HG02610 (cell line): ENCODE measurements at regions not wholly inside any gene's neighbourhood (a gene's known extent, or its start where the extent isn't known, plus 50 kb on each side); places are given as distances from the start of the nearest gene placed in this dataset.
"Not testable (repeated sequence)": the region's sequence is repeated elsewhere in the genome, so short reads cannot be mapped to it uniquely, and the experiment has no call there.

Experiments
- ATAC-seq: cut with Tn5 transposase; IDR thresholded peaks from one replicate; pipeline ENCODE4 v1.9.1; 2021; ENCODE audit warnings: mild to moderate bottlenecking, moderate library complexity; ENCODE audit not compliant: unreplicated experiment

DNA sequence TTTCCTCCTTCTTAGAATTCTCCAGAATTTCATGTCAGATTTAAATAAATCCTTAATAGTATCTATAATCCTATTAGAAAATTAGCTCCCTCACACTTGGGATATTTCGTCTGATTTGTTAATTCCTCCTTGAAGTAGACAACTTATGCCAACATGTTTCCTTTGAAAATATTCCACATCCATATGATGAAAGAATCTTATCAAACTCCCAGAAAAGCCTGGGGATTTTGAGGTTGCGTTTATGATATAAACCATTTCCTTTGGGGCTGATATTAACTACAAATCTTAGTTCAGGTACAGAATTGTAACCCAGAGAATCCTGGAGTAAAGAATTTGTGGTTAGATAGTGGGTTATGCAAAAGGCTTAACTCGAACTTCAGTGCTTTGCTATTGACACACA is 2373.8 kb upstream of the ACO1 start:
- ATAC-seq, result no peak

DNA sequence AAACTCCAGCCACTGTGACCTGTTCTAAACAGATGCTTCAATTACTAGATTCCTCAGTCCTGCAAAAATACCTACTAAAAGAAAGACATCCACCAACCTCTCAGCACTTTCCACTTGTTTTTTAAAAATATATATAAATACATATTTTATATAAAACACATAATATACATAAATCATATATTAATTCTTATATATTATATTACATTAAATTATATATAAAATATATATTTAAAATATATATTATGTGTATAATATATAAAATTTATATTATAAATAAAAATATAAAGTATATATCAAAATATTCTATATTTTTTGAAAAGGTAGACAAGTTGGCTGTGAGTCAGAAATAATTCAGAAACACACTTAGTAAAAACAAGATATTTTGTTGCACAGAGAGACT is 2371.8 kb upstream of the ACO1 start:
- no peak for ATAC-seq

DNA sequence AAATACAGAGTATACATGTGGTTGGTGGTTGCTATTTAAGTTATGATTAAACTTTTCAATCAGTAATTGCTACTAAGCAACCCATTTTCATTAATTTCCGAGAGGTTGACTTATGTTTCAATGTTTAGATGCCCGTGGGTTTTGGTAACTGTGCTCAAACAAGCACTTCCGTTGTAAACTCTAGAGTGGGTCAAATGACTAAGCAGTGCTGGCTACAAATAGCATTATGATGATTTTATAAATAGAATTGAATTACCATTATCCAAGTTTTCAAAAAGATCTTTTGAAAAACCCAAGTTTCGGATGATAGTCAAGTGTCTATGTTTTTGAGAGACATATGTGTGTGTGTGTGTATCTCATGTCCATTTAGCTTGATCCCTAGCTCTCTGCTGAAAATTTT is 2369.4 kb upstream of the ACO1 start:
- ATAC-seq, result no peak

DNA sequence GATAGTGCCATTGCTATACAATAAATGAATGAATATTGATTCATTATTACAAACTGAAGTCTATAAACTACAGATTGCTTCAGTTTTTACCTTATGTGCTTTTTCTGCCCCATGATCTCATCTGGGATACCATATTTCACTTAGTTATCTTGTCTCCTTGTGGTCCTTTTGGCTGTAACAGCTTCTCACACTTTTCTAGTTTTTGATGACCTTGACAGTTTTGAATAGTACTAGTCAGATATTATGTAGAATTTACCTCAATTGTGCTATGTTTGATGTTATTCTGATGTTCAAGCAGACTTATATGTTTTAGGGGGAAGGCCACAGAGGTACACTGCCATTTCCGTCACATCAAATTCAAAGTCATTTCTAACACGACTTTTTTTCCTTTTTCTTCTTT is 2364.3 kb upstream of the ACO1 start:
- ATAC-seq, result no peak

DNA sequence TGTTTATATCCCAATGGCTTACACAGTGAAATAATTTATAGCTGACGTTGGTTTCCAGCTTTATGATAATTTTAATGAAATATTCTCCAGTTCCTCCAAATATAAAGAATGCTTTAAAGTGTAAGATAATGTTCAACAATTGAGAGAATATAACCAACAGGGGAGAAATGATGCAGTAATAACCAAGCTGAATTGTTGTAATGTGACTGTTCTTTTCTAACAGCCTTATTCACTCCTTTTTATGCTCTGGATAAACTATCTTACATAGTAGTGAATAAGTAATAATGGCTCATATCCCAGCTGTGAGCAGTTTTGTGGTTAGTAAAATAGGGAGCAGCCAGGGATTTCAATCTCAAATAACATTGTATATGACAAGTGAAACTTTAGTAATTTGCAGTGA is 2348.7 kb upstream of the ACO1 start:
- ATAC-seq, result no peak

DNA sequence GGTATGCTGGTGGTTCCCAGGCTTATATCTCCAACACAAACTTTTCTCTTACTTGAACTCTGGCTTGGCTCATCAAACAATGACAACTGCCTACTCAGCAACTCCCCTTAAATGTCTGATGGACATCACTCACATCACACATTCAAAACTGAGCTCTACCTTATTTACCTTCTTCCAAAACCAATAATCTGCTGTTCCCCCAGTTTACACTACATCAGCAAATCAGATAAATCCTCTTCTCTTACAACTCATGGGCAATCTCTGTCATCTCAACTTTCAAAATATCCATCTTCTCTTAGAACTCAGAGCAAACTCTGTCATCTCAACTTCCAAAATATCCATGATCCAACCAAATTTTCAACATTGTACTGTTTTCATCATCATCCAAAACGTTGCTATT is 2347.9 kb upstream of the ACO1 start:
- no peak for ATAC-seq

DNA sequence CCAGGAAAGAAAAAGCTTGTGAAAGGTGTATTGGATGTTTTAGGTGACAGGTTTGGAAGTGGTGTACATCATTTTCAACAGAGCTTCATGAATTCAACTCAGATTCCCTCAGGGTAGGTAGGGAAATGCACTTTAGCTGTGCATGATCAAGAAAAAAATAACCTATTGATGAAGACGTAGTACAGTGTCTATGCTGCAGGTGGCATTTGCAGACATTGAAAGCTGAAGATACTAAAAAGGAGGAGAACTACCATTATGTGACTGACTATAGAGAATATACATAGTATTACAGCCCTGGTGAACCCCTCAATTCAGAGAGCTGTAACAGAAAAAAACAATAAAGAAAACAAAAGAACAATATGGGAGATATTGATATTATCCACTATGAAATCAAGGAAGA is 2344.7 kb upstream of the ACO1 start:
- ATAC-seq, result no peak

DNA sequence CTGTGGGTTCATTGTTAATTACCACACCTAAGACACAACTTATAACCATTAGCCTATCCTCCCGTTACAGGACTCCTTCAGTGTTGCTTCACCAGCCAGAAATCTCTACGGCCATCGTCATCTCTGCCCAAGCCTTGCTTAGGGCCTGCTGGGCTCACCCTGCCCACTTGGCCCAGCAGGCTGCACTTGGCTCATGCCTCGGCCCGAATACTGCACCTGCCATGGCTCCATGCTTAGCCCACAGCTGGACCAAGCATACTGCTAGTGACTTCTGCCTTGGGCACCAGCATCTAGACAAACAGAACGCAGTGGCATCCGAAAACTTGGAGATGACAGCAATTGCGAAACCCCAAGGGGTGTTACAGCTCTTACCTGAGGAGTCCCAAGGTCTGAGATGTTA is 2336.0 kb upstream of the ACO1 start:
- ATAC-seq, result no peak

DNA sequence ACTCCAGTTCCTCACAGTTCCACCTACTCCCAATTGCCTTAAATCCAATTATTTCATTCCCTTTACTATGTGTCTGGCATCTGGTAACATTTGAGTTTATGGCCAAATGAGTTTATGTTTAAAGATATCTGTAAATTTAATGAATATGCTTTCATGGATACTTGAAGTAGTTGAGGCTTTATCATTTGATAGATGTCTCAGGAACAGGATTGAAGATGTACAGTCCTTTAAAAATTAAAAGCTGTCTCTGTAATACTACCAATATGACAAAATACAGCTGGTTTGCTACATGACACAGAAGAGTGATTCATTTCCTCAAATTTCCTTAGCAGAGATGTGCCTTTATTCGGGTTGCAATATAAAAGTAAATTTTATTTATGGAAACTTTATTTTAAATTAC is 2326.0 kb upstream of the ACO1 start:
- no peak for ATAC-seq

DNA sequence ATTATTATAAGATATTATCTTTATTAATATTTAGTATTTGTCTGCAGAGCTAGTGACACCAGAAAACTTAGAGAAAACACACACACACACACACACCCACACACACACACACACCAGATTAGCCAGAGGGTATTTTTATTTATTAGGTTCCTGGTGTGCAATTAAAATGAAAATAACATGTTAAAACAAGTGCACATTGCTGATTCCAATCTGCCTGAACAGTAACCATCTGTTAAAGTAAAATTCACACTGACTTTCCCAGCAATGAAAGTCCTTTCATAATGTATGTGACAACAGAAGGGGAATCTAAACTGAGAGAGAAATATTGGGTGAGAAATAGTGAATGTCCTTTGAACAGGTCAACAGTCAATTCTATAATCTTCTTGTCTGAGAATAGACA is 2323.5 kb upstream of the ACO1 start:
- ATAC-seq, result no peak

DNA sequence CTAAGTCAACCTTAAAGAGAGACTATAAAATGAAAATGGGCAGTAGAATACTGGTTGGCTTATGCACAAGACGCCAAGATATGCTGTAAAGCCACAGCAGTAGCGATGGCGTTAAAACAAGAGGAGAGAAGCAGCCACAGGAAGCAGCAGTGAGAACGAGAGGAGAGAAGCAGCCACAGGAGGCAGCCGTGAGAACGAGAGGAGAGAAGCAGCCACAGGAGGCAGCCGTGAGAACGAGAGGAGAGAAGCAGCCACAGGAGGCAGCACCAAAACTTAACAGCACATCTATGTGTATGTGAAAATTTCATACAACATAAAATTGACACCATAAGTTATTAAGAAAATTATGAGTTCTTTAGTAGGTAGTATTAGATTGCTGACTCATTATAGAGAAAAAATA is 2318.6 kb upstream of the ACO1 start:
- ATAC-seq, result no peak

DNA sequence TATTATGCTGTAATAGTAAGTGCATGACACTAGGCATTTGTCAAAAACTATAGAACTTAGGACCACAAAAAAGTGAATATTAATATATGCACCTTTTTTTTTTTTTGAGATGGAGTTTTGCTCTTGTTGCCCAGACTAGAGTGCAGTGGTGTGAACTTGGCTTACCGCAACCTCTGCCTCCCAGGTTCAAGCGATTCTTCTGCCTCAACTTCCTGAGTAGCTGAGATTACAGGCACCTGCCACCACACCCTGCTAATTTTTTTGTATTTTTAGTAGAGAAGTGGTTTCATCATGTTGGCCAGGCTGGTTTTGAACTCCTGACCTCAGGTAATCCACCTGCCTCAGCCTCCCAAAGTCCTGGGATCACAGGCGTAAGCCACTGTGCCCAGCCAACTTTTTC is 2315.2 kb upstream of the ACO1 start:
- not testable (repeated sequence) for ATAC-seq

DNA sequence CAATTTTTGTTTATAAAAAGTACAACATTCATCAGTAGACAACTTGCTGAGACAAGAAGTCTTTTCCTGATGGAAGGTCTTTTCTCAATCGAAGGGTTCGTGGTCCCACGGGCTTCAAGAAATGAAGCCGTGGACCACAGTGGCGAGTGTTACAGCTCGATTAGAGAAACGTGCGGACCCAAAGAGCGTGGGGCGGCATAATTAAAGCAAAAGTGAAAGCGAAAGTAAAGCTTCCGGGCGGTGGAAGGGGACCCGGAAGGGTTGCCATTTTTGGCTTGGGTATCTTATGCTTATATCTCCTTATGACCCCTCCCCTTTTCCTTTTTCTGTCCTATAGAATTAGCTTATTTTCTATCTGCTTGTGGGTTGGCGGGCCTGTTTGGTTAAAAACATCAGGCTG is 2309.4 kb upstream of the ACO1 start:
- ATAC-seq, result no peak

DNA sequence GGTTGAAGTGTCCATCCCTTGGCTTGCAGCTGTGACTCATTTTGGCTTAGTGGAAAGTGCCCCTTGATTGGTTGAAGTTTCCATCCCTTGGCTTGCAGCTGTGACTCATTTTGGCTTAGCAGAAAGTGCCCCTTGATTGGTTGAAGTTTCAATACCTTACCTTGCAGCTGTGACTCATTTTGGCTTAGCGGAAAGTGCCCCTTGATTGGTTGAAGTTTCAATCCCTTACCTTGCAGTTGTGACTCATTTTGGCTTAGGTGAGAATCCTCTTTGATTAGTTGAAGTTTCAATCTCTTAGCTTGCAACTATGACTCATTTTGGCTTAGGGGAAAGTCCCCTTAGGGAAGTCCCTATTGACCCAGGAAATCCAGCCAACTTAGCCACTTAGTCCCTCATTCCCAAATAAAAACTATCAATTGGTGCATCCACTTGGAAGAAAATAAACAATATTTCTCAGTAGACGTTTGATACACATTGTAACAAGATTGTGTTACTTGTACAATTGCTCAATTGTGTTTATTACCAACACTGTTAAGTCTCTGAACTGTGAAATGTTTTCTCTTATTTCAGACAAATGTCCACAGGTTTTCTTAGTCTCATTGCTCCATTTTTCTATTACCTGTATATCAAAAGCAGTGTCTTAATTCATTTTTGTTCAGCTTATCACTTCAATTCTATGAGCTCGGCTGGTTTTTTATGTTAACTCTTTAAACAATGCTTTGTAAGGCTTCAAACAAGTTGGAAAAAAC is 2308.8 kb upstream of the ACO1 start:
- ATAC-seq, result peak; percentile 89

DNA sequence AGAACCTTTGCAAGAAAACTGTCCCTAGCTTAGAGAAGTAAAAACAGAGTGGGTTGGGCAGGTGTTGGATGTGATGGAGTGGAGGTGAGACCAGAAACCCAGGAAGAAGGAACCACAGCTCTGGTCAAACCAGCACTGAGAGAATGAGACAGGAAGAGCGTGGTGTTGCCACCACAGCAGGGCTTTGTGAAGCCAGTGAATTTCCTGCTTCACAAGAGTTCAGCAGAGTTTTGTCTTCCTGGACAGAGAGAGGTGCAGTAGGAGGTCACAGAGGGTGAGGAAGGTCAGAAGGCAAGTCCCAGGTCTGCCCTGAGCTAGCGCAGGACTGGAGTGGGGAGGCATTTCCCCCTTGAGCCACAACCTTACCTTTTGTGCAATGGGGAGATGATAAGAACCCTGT is 2306.2 kb upstream of the ACO1 start:
- ATAC-seq, result peak; percentile 50

DNA sequence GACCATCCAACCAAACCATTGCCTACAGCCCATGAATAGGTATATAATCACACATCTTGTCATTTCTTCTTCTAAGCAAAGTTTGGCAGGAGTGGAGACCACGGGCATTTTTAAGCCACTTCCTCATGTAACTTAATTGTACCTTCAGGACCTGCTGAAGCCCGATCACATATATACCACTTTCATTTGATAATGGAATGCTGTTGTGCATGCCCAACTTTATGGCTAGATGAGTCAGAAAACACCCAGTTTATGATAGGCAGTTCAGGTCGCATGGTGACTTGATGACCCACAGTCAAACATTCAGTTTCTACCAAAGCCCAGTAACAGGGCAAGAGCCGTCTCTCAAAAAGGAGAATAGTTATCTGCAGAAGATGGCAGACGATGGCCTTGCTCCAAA is 2295.0 kb upstream of the ACO1 start:
- no peak for ATAC-seq

DNA sequence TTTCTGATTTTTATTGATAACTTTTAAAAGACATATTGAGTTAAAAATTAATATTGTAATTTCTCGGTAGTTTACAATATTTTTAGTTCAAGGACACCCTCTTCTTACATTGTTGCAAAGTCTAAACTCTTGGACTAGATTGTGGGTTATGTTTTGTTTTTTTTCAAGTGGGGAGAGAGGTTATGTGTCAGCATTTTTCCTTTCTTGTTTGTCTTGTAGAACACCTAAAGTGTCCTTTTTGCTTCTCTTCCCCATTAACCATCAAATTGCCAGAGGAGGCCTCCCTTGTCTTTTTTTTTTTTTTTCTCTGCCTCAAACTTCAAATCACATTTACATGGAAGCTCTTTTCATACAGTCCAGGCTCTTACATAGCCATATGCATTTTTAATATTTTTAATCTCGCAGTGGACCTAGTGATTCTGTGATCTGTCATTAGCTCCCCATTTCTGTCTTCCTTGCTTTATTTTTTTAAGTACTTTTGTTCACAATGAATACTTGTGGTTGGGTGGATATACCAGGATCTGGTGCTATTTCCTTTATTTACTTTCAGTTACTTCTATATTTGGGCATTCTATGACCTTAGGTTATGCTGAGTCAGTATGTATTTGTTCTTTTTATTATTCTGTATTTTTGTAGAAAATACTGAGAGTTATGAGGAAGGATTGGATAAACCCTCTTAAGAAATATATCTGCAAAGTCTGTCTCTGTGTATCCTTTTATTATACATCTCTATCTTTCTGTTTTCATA is 2280.6 kb upstream of the ACO1 start:
- ATAC-seq, result no peak

DNA sequence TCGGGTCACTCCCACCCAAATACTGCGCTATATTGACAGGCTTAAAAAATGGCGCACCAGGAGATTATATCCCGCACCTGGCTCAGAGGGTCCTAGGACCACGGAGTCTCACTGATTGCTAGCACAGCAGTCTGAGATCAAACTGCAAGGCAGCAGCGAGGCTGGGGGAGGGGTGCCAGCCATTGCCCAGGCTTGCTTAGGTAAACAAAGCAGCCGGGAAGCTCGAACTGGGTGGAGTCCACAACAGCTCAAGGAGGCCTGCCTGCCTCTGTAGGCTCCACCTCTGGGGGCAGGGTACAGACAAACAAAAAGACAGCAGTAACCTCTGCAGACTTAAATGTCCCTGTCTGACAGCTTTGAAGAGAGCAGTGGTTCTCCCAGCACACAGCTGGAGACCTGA is 2277.3 kb upstream of the ACO1 start:
- not testable (repeated sequence) for ATAC-seq

DNA sequence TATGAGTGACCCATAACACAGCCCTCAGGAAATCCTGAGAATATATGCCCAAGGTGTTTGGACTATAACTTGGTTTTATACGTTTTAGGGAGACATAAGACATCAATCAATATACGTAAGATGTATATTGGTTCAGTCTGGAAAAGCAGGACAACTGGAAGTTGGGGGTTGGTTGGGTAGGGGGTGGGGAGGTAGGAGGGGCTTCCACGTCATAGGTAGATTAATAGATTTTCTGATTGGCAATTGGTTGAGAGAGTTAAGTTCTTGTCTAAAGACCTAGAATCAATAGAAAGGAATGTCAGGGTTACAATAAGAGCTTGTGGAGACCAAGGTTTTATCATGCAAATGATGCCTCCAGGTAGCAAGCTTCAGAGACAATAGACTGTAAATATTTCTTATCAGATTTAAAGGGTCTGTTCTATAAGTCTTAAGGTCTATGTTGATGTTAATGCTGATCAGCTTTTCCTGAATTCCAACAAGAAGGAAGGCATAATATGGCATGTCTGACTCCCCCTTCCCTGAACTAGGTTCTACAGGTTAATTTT is 2267.7 kb upstream of the ACO1 start:
- ATAC-seq, result no peak

DNA sequence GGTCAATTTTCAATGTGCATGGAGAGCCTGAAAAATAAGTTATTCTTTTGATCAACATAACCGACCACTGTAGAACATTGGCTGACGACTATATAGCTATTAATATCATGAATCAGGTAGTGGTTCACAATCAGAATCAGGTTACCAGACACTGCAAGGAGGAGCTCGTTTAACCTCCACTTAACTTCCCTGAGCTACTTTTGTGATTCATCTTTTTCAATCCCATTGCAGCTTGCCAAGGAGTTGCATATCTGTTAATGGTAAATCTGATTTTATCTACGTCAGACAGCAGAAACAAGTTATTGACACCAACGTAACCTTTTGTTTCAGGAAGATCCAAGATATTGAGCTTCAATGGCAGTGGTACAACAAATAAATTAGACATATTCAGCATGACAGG is 2263.8 kb upstream of the ACO1 start:
- no peak for ATAC-seq

DNA sequence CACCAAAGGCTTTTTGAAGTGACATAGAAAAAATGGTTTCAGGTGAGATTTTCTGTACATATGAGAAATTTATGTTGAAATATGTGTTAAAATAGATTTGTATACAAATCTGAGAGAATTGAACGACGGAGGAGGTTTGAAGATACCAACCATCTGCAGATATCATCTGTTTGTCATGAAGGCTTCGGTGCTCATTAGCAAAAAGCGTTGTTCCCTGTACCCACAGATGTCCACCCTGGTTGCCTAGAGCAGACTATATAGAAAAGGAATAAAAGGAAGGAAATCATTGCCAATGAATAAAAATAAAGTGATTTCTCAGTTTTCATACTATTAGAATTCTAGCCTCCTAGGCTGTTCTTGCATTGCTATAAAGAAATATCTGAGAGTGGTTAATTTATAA is 2262.8 kb upstream of the ACO1 start:
- no peak for ATAC-seq

DNA sequence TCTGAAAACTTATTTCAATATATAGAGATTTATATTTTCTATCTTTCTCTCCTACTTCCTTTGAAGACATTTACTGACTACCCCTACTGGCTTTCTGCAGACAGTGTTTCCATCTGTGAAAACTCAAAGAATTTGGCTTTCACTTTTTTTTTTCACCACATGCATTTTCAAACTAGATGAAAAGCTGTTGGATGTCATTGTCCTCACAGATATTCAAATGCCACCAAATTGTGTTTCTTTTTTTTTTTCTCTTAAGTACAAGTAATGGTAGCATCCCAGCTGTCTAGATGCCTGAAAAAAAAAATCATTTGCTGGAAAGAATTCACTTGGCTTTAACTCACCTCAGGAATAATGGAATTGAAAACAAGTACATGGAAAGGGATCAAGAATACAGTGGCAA is 2258.6 kb upstream of the ACO1 start:
- ATAC-seq, result no peak
